GM19238 (cell line): ENCODE measurements at regions not wholly inside any gene's neighbourhood (a gene's known extent, or its start where the extent isn't known, plus 50 kb on each side); places are given as distances from the start of the nearest gene placed in this dataset.
"Not testable (repeated sequence)": the region's sequence is repeated elsewhere in the genome, so short reads cannot be mapped to it uniquely, and the experiment has no call there.

Source experiments
- DNase-seq: peaks from one replicate; pipeline ENCODE4 v3.0.0; 2011; ENCODE audit warnings: low spot score; ENCODE audit not compliant: insufficient read length

DNA sequence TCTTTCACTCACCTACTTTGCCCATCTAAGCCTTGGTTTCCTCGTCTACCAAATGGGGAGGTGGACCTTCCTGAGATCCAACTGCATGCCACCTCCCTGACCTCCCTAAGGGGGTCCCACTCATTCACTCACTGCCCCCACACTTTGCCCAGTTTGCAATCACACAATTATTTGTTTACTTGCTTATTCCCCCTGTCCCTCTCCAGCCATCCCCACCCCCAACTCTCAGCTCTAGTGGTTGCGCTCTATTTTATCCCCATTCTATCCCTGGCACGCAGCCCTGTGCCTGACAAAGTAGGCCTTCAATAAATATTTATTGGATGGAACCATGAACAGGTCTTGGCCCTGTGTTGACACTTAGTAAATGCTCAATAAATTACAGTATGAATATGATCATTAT is 130.8 kb upstream of the LARP1 start:
- DNase-seq, result no peak

DNA sequence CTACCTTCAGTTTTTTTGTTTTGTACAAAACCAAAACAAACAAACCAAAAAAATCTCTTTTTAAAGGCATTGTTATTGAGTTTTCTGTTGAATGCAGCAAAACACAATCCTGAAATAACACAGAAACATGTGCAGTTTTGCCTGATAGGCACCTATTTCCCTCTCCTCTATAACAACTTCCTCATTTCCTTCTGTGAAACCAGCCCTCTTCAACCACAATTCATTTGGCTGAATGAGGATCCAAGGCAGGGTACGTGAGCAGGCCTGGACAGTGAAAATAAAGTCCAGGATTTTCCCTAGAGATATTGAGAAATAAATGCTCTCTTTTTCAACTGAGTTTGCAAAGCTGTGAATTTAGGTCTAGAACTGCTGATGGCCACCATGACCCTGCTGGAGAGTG is 134.8 kb upstream of the LARP1 start:
- no peak for DNase-seq

DNA sequence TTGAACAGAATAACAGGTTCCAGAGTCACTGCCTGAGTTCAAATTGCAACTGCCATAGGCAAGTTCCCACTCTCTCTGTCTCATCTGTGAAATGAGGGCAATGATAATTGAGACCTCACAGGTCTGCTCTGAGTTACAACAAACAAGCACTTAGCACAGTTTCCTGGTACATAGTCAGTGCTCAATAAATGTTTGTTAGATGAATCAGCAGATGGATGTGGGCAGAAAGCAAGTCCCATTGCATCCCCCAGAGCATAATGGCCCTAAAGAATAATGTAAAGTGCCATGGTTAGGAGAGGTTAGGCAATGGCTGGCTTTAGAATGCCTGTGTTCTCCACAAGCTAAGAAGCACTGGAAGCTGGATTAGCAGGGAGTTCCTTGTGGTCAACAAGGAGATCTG is 136.5 kb upstream of the LARP1 start:
- no peak for DNase-seq

DNA sequence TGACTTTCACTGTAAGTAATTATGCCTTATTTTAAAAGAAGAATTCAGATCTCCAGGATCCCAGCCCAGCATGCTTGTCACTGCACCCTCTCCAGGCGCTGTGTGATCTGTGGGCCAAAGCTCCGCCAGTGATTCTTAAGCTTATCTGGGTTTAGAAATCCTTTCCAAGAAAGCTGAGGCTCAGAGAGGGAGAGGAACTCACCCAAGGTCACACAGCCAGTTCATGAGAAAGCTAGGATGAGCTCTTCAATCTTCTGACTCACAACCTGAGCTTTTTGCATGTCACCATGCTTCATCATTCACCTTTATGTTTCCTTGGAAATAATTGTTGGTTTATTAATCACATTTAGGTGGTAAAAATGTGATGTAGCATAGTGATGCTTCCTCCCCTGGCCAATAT is 136.6 kb upstream of the HAND1 start:
- DNase-seq, result no peak

DNA sequence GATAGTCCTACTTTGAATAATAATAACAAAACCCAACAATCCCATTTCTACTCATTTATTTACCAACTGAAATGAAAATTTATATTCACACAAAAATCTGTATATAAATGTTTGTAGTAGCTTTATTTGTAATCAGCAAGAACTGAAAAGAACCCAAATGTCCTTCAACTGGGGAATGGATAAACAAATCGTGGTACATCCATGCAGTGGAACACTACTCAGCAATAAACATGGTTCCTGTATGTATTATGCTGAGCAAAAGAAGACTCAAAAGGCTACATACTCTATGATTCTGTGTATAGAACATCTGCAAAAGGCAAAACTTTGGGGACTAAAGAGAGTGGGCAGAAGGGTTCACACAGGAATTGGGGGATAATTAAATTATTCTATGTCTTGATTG is 136.1 kb upstream of the HAND1 start:
- no peak for DNase-seq

DNA sequence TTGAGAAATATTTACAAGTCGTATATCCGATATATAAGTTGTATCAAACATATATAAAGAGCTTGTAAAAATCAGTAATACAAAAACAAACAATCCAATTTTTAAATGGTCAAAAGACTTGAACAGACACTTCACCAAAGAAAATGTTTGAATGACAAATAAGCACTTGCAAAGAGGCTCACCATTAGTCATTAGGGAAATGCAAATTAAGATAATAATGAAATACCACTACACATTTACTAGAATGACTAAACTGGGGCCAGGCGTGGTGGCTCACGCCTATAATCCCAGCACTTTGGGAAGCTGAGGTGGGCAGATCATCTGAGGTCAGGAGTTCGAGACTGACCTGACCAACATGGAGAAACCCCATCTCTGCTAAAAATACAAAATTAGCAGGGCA is 134.6 kb upstream of the HAND1 start:
- no peak for DNase-seq

DNA sequence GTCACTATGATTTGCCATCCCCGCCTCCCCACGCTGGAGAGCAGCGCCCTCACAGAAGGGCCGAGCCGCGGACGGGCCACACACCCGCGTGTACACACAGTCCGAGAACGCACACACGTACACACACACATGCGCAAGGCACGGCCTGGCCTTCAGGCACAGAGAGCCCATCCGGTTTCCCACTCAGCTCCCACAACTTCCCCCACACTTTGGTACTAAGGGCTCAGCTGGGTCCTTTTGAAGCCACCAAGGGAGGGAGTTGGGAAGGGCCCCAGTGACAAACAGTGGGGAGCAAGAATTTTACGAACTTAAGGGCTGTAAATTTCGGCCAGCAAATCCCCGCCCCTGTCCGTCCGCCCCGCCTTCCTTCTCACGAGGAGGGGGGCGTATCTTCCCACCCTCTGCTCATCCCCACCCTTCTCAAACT is 133.3 kb upstream of the HAND1 start:
- no peak for DNase-seq

DNA sequence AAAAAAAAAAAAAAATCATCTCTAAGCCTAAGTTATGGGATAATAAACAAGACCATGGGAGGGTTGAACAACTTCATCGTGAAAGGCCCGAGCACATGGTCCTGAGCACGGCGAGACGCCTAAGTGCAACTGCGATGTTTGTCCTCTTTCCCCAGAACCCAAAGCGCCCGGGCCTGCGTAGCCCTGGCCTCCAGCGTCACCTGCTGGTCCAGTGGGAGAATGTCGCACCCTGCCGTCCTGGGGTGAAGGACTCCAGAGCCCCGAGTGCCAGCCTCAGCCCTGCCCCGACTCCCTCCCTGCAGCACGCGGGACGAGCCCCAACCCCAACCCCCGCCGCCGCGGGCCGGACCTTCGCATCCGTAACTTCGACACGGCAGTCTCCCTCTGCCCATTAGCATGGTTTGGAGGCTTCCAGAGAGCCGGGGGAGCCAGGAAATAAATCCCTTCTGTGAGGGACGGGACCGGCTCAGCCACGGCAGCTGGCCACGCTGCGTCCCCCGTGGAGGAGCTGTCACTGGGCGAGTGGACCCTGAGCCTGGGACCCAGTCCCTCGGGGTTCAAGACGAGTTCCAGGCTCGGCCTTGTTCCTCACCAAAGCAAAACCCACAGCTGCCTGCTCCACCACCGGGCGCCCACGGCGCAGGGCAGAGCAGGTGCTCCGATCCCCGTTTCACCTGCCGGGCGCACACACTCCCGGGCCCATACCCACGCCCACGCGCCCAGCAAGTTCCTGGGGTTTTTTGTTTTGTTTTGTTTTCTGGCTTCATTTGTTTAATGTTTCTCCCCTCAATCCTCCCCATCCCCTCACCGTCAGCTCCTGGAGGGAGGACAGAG is 132.5 kb upstream of the HAND1 start:
- DNase-seq, result peak; percentile 72

DNA sequence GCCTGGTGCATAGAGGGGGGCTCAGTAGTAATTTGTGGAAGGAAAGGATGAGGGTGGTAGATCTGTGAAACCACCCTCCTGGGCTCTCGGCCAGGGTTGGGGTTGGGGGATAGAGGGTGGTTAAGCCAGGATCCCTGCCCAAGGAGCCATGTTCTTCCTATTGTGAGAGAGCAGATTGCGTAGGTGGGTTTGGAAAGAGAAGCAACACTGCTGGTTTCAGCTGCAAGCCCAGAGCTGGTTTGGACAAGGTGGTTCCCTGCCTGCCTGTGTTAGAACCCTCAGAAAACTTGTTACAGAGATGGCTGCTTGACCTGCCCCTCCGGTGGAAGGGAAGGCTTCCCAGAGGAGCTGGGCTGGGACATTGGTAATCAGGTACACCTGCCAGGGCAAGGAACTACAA is 131.2 kb upstream of the HAND1 start:
- DNase-seq, result no peak

DNA sequence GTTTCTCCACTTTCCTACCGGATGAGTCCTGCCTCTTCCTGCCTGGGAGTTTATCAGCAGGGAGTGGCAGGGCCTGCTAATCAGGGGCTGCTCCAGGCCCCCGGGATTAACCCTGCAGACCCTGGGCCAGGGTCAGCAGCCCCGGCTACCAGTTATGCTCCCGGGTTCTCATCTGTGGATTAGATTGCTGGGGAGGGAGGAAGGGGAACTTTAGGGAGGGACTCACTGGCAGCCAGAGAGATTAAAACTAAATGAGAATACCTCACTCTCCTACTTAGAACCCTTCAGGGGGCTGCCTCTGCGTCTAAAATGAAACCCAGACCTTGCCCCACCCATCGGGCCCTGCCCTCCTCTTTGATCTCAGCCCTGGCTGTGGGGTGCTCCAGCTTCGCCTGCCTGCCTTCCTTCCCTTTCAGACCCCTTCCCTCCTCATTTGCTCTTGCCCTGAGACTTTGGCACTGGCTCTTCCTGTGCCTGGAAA is 130.5 kb upstream of the HAND1 start:
- no peak for DNase-seq

DNA sequence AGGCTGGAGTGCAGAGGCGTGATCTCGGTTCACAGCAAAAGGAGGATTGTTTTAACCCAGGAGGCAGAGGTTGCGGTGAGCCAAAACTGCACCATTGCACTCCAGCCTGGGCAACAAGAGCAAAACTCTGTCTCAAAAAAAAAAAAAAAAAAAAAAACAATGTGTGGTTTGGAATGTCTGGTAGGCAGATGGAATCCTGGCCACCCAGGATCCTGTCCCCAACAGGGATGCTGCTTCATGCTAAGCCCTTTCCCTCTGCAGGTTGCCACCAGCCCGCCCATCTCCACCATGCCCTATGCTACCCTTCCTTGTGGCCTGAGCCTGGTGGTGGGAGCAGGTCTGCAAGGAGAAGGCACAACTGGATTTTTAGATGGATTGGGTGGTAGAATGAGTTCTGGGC is 129.7 kb upstream of the HAND1 start:
- no peak for DNase-seq

DNA sequence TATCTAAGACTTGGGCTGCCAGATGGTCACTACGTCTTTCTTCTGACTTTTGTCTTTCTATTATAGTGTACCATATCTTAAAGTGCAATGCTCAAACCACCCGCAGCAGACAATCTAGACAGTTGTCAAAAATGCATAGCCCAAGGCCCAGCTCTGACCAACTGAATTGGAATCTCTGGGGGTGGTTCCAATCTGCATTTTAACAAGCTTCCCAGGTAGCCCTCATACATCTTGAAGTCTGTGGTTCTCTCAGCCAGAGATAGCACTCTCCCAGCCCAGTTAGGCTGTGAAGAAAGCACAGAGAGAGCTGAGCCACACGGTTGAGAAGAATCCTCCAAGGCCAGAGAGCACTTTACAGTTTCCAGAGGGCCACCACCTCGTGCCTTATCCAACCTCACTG is 128.2 kb upstream of the HAND1 start:
- no peak for DNase-seq

DNA sequence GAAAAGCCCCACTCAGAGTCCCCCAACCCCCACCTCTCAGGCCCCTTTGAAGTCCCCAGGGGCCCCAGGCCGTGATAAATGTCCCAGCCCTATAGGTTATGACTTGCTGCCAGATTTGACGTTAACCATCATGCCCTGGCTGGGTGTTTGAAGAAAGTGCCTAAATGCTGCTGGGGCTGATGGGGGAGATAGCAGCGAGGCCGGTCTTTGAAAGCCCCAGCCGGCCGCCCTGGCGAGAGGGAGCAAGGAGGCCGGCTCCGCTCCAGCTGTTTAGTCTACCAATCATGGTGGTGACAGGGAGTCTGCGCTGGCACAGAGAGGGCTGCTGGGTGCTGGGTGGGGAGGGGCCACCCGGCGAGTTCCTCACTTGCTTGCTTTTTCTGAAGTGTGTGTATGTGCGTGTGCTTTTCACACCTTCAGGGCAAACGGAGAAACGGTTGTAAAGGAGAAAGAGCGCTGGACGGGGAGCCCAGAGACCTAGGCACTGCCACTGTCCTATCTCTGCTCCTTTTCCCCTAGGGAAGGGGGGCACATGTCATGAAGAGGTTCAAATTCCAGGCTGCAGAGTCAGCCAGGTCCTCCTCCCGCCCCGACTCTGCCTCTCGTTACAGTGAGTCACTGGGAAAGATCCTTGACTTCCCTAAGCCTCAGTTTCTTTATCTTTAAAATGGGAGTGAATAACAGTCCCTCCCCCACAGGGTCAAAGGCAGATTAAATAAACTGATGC is 126.1 kb upstream of the HAND1 start:
- DNase-seq, result no peak

DNA sequence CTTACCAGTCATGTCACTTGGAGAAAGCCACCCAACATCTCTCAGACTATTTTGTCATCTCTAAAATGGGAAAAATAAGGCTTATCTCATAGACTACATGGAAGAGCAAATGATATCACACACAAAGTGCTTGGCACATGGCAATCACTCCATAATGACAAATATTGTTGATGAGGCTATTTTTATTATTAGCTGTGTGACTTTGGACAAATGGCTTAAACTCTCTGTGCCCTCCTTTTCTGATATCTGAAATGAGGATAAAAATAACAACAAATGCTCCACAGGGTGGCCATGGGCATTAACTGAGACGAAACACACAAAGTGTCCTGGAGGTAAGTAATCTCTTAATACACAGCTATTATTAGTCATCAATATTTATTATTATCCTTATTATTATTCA is 125.5 kb upstream of the HAND1 start:
- DNase-seq, result no peak

DNA sequence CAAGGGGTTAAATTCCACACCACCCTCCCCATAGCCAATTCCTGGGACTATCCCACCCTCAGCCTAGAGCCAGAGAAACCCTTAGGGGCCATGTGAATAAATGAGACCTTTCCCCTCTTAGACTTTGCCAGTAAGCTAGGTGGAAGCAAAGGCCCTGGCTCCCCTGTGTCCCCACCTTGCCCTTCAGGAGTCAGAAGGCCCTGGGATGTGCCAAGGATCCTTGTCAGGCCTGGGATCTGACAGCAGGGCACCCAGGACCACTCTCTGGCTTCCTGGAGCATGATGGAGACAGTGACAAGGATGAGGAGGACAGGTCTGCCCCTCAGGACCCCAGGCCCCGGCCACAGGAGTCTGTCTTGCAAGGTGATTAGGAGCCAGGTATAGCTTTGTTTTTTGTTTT is 125.0 kb upstream of the HAND1 start:
- no peak for DNase-seq

DNA sequence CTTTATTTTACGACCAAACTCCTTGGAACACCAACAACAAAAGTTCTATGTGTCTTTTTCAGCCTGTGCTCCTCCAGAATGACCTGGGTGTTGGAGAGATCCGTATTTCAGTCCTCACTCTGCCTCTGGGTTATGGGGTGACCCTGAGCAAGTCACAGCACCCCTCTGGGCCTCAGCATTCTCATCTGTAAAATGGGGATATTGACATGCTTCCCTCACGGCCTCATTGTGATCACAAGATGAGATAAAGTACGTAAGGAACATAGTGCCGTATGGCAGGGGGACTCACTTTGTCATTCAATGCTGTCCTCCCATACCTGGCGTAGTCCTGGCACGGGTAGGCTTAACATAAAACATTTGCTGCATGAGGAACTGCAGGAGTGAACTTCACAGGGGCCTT is 123.0 kb upstream of the HAND1 start:
- DNase-seq, result no peak

DNA sequence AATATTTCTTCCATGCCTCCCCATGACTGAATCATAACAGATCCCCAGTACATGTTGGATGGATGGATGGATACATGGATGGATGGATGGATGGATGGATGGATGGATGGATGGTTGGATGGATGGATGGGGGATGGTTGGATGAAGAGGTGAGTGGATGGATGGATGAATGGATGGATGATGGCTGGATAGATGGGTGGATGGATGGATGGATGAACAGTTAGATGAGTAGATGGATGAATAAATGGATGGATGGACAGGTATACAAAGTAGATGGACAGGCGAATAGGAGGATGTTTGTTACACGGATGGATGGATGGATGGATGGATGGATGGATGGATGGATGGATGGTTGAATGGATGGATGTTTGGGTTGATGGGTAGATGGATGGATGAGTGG is 120.0 kb upstream of the HAND1 start:
- no peak for DNase-seq

DNA sequence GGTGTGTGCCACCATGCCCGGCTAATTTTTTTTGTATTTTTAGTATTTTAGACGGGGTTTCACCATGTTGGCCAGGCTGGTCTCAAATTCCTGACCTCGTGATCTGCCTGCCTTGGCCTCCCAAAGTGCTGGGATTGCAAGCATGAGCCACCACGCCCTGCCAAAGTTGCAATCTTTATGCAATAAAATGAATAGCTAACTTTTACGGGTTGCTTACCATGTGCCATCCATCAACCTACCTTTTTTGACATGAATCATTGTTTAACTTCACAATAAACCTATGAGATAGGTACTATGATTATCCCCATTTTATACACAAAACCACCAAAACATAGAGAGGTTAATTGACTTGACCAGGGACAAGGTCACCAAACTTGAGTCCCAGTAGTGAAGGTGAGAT is 118.8 kb upstream of the HAND1 start:
- not testable (repeated sequence) for DNase-seq

DNA sequence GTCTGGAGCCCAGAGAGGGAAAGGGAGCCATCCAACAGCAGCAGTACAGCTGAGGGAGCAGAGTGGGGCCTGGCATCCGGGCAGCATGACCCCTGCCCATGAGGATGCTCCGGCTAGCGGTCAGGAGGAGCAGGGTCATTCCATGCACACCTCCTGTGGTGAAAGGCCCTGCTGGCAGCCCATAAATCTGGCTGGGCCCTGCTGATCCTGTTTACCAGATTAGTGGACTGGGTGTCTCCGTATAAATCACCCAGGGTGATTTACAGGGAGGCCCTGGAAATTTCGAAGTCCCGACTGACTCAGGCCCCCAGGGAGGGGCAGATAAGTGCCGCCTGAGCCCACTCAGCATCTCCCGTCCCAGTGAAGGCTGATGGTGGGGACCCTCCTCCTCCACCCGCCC is 117.6 kb upstream of the HAND1 start:
- no peak for DNase-seq

DNA sequence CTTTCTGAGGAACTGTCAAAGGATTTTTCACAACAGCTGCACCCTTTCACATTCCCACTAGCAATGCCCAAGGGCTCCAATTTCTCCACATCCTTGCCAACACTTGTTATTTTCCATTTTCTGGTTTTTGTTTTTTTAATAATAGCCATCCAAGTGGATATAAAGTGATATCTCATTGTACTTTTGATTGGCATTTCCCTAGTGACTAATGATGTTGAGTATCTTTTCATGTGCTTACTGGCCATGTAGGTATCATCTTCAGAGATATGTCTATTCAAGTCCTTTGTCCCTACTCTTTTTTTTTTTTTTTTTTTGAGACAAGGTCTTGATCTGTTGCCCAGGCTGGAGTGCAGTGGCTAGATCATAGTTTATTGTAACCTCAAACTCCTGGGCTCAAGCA is 115.8 kb upstream of the HAND1 start:
- DNase-seq, result no peak

DNA sequence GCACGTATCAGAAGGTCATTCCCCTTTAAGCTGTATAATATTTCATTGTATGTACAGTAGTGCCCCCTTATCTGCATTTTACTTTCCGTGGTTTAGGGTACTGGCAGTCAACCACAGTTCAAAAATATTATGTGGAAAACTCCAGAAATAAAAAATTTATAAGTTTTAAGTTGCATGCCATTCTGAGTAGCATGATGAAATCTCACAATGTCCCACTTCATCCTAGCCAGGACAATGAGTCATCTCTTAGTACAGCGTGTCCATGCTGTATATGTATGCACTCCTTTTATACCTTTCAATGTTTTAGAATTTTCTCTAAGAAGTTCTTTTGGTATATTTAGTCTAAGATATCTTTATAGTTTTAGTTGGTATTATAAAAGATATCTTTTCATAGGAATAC is 115.0 kb upstream of the HAND1 start:
- no peak for DNase-seq

DNA sequence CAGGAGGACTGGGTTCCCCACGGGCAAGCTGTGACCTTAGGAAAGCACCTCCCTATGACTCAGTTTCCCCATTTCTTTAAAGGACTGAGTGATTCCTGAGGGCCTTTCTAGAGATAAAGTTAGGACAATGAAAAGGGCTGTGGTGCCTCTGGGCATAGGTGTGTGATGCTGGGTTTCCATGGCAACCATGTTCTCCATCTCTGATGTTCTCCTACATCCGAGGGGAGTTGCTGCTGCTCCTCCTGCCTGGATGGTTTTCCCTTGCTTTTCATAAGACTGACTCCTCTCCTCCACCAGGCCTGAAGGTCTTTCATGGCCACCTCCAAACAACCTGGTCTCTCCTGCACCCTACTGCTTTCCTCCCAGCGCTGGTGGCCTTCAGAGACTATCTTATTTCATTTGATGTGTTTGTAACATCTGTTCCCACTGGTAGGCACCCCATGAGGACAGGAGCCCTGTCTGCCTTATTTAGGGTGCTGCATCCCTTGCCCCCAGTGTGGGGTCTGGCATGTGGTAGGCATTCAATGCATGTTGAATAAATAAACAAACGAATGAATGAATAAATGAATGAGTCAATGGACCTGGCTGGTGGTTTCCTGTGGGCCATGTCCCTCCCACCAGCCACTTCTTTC is 112.2 kb upstream of the HAND1 start:
- no peak for DNase-seq
